NOMO-1 (cell line): ENCODE measurements at regions not wholly inside any gene's neighbourhood (a gene's known extent, or its start where the extent isn't known, plus 50 kb on each side); places are given as distances from the start of the nearest gene placed in this dataset.

ENCODE experiments used
- DNase-seq, 2 experiments: peaks; one replicate each; lab custom pipeline; 2025; ENCODE audit not compliant: unreplicated experiment in 2 of 2; lab: John Stamatoyannopoulos, UW

GRCh38 chr2:138104071-138104470 lies 139.8 kb downstream of the HNMT start:
- no peak for DNase-seq

GRCh38 chr2:138105358-138105757 lies 141.1 kb downstream of the HNMT start:
- no peak for DNase-seq

GRCh38 chr2:138106606-138107005 lies 142.3 kb downstream of the HNMT start:
- no peak for DNase-seq

DNA sequence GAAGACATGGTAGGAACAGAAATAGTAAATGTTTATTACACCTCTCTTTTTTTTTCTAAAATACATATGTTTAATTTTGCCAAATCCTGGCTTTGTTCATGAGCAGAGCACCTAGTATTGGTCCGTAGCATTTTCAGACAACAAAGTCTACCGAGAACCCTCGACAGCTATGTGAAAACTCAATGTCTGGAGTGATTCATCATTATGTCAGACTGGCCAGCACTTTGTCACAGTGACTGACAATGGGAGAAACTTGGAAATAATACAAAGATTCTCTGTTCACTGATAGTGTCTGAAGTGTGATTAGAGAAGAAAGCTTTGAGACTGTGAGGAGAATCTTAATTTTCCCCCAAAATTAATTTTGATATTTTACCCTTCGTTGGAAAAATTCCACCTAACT lies 143.0 kb downstream of the HNMT start:
- DNase-seq: no peak

- no peak for DNase-seq
These were observed 146.3 kb downstream of the HNMT start for GRCh38 chr2:138110453-138111083.

DNA sequence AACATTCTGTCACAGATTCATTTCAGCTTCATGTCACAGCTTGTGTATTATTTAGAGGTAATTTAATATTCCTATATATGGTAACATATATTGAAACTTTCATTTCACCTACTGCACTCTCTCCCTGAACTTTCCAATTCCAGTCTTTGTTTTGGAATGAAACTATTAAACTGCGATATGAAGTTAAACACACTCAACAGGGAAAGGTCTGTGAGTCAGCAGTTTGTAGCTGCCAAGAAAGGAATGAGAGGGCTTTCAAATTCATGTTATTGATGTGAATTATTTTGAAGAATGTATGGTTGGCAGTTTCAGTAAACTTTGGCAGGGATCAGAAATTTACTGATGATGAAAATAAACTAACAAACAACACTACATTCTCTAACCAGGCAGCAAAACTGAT lies 148.3 kb downstream of the HNMT start:
- no peak for DNase-seq

GRCh38 chr2:138113871-138114525 lies 149.7 kb downstream of the HNMT start:
- no peak for DNase-seq

- DNase-seq: no peak
These were observed 151.4 kb downstream of the HNMT start for GRCh38 chr2:138115666-138116065.

GRCh38 chr2:138116456-138116855 lies 152.2 kb downstream of the HNMT start:
- DNase-seq: no peak

- no peak for DNase-seq
These were observed 157.7 kb downstream of the HNMT start for GRCh38 chr2:138121666-138122661.

DNA sequence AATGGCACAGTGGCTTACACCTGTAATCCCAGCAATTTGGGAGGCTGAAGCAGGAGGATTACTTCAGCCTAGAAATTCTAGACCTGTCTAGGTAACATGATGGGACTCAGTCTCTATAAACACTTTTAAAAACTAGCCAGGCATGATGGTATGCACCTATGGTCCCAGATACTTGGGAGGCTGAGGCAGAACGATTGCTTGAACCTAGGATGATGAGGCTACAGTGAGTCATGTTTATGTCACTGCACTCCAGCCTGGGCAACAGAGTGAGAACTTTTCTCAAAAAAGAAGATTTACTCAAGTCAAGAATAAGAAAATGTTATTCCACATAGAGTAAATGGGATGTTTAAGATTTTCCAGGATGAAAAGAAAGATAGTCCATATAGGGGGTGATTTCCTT lies 158.6 kb downstream of the HNMT start:
- DNase-seq: no peak

GRCh38 chr2:138123741-138124140 lies 159.5 kb downstream of the HNMT start:
- no peak for DNase-seq

GRCh38 chr2:138124521-138124920 lies 160.2 kb downstream of the HNMT start:
- no peak for DNase-seq

GRCh38 chr2:138125306-138126288 lies 161.3 kb downstream of the HNMT start:
- DNase-seq: peak in 1 of 2 experiments; percentile 11

- DNase-seq: no peak
These were observed 167.8 kb downstream of the HNMT start for GRCh38 chr2:138132108-138132507.

DNA sequence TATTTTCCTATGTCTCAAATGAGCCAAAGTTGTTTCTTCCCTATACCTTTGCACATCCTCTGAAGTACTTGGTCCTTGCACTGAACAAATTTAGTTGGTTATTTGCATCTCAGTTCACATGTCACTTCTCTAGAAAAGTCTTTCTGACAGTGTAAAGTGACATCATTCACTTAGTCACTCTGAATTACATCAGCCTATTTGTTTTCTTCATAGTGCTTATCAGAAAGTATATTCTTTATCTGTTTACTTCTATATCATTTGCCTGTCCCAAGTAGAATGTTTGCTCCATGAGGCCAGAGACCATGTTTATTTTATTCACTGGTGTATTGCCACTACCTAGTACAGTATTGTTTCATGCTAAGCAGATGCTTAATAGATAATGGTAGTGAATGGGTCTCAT lies 173.7 kb downstream of the HNMT start:
- no peak for DNase-seq

- DNase-seq: no peak
These were observed 183.5 kb downstream of the HNMT start for GRCh38 chr2:138147796-138148195.

- DNase-seq: no peak
These were observed 191.0 kb downstream of the HNMT start for GRCh38 chr2:138155304-138155703.

DNA sequence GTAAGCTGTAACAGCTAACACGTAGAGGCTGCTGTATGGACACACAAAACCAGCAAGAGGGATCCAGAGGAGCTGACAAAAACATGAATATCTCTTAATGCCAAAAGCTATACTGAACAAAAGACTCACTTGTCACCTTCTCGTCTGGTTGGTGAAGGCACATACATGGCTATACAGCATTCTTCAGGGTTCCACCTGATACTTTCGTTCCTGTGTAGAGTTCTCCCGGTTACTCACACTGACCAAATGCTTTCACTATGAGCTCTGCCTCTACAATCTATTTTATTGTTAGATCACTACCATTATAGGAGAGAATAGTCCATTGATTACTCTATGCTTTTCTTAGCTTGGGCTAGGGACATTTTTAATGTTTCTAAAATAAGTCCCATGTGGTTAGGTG lies 193.1 kb downstream of the HNMT start:
- DNase-seq: no peak

DNA sequence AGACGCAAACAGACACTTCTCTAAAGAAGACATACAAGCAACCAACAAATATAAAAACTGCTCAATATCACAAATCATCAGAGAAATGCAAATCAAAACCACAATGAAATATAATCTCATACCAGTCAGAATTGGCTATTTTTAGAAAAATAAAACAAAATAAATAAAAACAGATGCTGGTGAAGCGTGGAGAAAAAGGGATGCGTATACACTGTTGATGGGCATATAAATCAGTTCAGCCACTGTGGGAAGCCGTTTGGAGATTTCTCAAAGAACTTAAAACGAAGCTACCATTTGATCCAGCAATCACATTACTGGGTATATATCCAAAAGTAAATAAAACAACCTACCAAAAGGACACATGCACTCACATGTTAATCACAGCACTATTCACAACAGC lies 206.2 kb downstream of the HNMT start:
- DNase-seq: no peak
